ENCODE measurements at regions not wholly inside any gene's neighbourhood (a gene's known extent, or its start where the extent isn't known, plus 50 kb on each side); places are given as distances from the start of the nearest gene placed in this dataset.

GRCh38 chr20:63085151-63085861 lies 78.5 kb upstream of the BHLHE23 start:
- Mint-ChIP-seq H3K4me1 (ENCODE audit: low read depth) (no peaks in the 10 kb centered on the region), H3K27me3 (peaks cover 49% of the 10 kb centered on the region), H3K4me3 (no peak overlapping the region), H3K9me3 (no peaks in the 10 kb centered on the region), H3K27ac (no peak overlapping the region), H3K36me3 (ENCODE audit: low read depth) (no peaks in the 10 kb centered on the region)
- ATAC-seq (ENCODE audit: poor library complexity) (no peak), DNase-seq (peak in 1 of 14 experiments; percentile 20)
- no peak overlapping the region for H3K4me3 ChIP-seq (ENCODE audit: low read length)
- H3K27ac ChIP-seq (ENCODE audit: low read depth in 1 of 2, low read length in 2 of 2) = no peak overlapping the region
- no peak for TF ChIP-seq CTCF (IDR thresholded peaks at IDR 0.05)
- peaks cover 0 to 52% of the 10 kb centered on the region in 2 experiments for H3K9me3 ChIP-seq (ENCODE audit: control insufficient read depth in 1 of 2, insufficient read depth in 1 of 2, low read length in 2 of 2)
- peaks cover 22 to 40% of the 10 kb centered on the region in 2 experiments for H3K27me3 ChIP-seq (ENCODE audit: control insufficient read depth in 1 of 2, insufficient read depth in 2 of 2, low read length in 2 of 2)
- intact Hi-C loops (cut with DNase I, micrococcal nuclease) = no loop called here
- no peaks in the 10 kb centered on the region for H3K36me3 ChIP-seq (ENCODE audit: insufficient read depth, low read length)
- CTCF ChIA-PET = no interaction called here
- H3K4me1 ChIP-seq (ENCODE audit: insufficient read depth, low read length) = no peaks in the 10 kb centered on the region
- POLR2A ChIA-PET = no interaction called here

GRCh38 chr20:63084563-63084927 lies 77.8 kb upstream of the BHLHE23 start:
- H3K27ac ChIP-seq (ENCODE audit: low read depth in 1 of 2, low read length in 2 of 2) = no peak overlapping the region
- no peaks in the 10 kb centered on the region for H3K4me1 ChIP-seq (ENCODE audit: insufficient read depth, low read length)
- peaks cover 22 to 42% of the 10 kb centered on the region in 2 experiments for H3K27me3 ChIP-seq (ENCODE audit: control insufficient read depth in 1 of 2, insufficient read depth in 2 of 2, low read length in 2 of 2)
- H3K36me3 ChIP-seq (ENCODE audit: insufficient read depth, low read length) = no peaks in the 10 kb centered on the region
- Mint-ChIP-seq H3K4me3 (no peak overlapping the region), H3K27ac (no peak overlapping the region), H3K27me3 (peaks cover 49% of the 10 kb centered on the region), H3K36me3 (ENCODE audit: low read depth) (no peaks in the 10 kb centered on the region), H3K4me1 (ENCODE audit: low read depth) (no peaks in the 10 kb centered on the region), H3K9me3 (peaks cover 2% of the 10 kb centered on the region)
- intact Hi-C loops (cut with DNase I, micrococcal nuclease) = no loop called here
- H3K4me3 ChIP-seq (ENCODE audit: low read length) = no peak overlapping the region
- DNase-seq (no peak), ATAC-seq (ENCODE audit: poor library complexity) (no peak)
- CTCF ChIA-PET = no interaction called here
- TF ChIP-seq CTCF (IDR thresholded peaks at IDR 0.05) = no peak
- H3K9me3 ChIP-seq (ENCODE audit: control insufficient read depth in 1 of 2, insufficient read depth in 1 of 2, low read length in 2 of 2) = peaks cover 3 to 60% of the 10 kb centered on the region in 2 experiments
- POLR2A ChIA-PET = no interaction called here

- Histone ChIP-seq H3K27me3 (ENCODE audit: control insufficient read depth in 1 of 2, insufficient read depth in 2 of 2, low read length in 2 of 2) (peaks cover 22 to 42% of the 10 kb centered on the region in 2 experiments), H3K4me3 (ENCODE audit: low read length) (no peak overlapping the region), H3K4me1 (ENCODE audit: insufficient read depth, low read length) (no peaks in the 10 kb centered on the region), H3K9me3 (ENCODE audit: control insufficient read depth in 1 of 2, insufficient read depth in 1 of 2, low read length in 2 of 2) (peaks cover 8 to 62% of the 10 kb centered on the region in 2 experiments), H3K36me3 (ENCODE audit: insufficient read depth, low read length) (no peaks in the 10 kb centered on the region), H3K27ac (ENCODE audit: low read depth in 1 of 2, low read length in 2 of 2) (no peak overlapping the region)
- Mint-ChIP-seq H3K27ac (no peak overlapping the region), H3K36me3 (ENCODE audit: low read depth) (no peaks in the 10 kb centered on the region), H3K4me1 (ENCODE audit: low read depth) (no peaks in the 10 kb centered on the region), H3K27me3 (peaks cover 48% of the 10 kb centered on the region), H3K4me3 (no peak overlapping the region), H3K9me3 (peaks cover 2% of the 10 kb centered on the region)
- ChIA-PET CTCF (no interaction called here), POLR2A (no interaction called here)
- no peak for ATAC-seq (ENCODE audit: poor library complexity)
- DNase-seq = no peak
- intact Hi-C loops (cut with DNase I, micrococcal nuclease) = no loop called here
- no peak for TF ChIP-seq CTCF (IDR thresholded peaks at IDR 0.05)
Measured at GRCh38 chr20:63083831-63084562, 77.2 kb upstream of the BHLHE23 start.

Data from CD4-positive, alpha-beta T cell (primary cell).